Hepatic stellate cell (primary cell): ENCODE measurements at regions not wholly inside any gene's neighbourhood (a gene's known extent, or its start where the extent isn't known, plus 50 kb on each side); places are given as distances from the start of the nearest gene placed in this dataset.

ENCODE experiments used
- DNase-seq: peaks from one replicate; pipeline ENCODE4 v3.0.0; 2011; ENCODE audit warnings: low spot score

- no peak for DNase-seq
Measured at GRCh38 chrX:38856670-38857265, 55.5 kb downstream of the MID1IP1 start.

GRCh38 chrX:38857736-38858523 lies 56.7 kb downstream of the MID1IP1 start:
- DNase-seq: no peak

GRCh38 chrX:38859602-38860001 lies 58.3 kb downstream of the MID1IP1 start:
- DNase-seq: no peak

- DNase-seq: no peak
Measured at GRCh38 chrX:38860106-38861013, 59.1 kb downstream of the MID1IP1 start.

GRCh38 chrX:38861489-38861888 lies 60.2 kb downstream of the MID1IP1 start:
- DNase-seq: no peak

GRCh38 chrX:38862100-38862499 lies 60.8 kb downstream of the MID1IP1 start:
- DNase-seq: no peak

- DNase-seq: no peak
Measured at GRCh38 chrX:38864165-38864564, 62.9 kb downstream of the MID1IP1 start.

- DNase-seq: no peak
Measured at GRCh38 chrX:38868321-38868720, 67.1 kb downstream of the MID1IP1 start.

- peak; percentile 37 for DNase-seq
Measured at GRCh38 chrX:38868941-38869401, 67.7 kb downstream of the MID1IP1 start.

- no peak for DNase-seq
Measured at GRCh38 chrX:38870361-38870895, 69.2 kb downstream of the MID1IP1 start.

GRCh38 chrX:38871129-38872029 lies 70.1 kb downstream of the MID1IP1 start:
- no peak for DNase-seq

- no peak for DNase-seq
Measured at GRCh38 chrX:38877366-38877765, 76.1 kb downstream of the MID1IP1 start.

GRCh38 chrX:38878641-38879340 lies 77.5 kb downstream of the MID1IP1 start:
- no peak for DNase-seq

GRCh38 chrX:38879631-38880220 lies 78.5 kb downstream of the MID1IP1 start:
- no peak for DNase-seq

- DNase-seq: no peak
Measured at GRCh38 chrX:38880296-38880854, 79.1 kb downstream of the MID1IP1 start.

GRCh38 chrX:38881066-38881465 lies 79.8 kb downstream of the MID1IP1 start:
- no peak for DNase-seq

- no peak for DNase-seq
Measured at GRCh38 chrX:38881727-38882126, 80.5 kb downstream of the MID1IP1 start.

- DNase-seq: peak; percentile 45
Measured at GRCh38 chrX:38882894-38883626, 81.8 kb downstream of the MID1IP1 start.

- no peak for DNase-seq
Measured at GRCh38 chrX:38886112-38886511, 84.9 kb downstream of the MID1IP1 start.
